Esophagus squamous epithelium (tissue), 5 donors: ENCODE measurements at regions not wholly inside any gene's neighbourhood (a gene's known extent, or its start where the extent isn't known, plus 50 kb on each side); places are given as distances from the start of the nearest gene placed in this dataset.
"Not testable (repeated sequence)": the region's sequence is repeated elsewhere in the genome, so short reads cannot be mapped to it uniquely, and the experiment has no call there.

Experiments used
- DNase-seq: peaks from one replicate; lab custom pipeline; 2025; lab: John Stamatoyannopoulos, UW
- H3K27ac ChIP-seq, 4 donors: fragments of 200-600 bp; sonication (generic); one replicate each; pipeline ENCODE4 v1.5.1; 2016 to 2019; ENCODE audit warnings: mild to moderate bottlenecking in 1 of 4
- H3K27me3 ChIP-seq, 4 donors: fragments of 200-600 bp; sonication (generic); 1 replicate in 3 of 4; 2 replicates in 1 of 4; pipeline versions ENCODE4 v1.5.1 to v1.6.0; 2017 to 2021; ENCODE audit warnings: antibody characterized with exemption in 1 of 4
- H3K36me3 ChIP-seq, 3 donors: fragments of 200-600 bp; sonication (generic); one replicate each; pipeline ENCODE4 v1.5.1; 2016 to 2019
- H3K4me1 ChIP-seq, 3 donors: fragments of 200-600 bp; sonication (generic); one replicate each; pipeline ENCODE4 v1.5.1; 2017 to 2019
- H3K4me3 ChIP-seq, 4 donors: fragments of 200-600 bp; sonication (generic); 1 replicate in 3 of 4; 2 replicates in 1 of 4; pipeline ENCODE4 v1.5.1; 2016 to 2019; ENCODE audit warnings: mild to moderate bottlenecking in 2 of 4, moderate library complexity in 1 of 4
- H3K9me3 ChIP-seq, 3 donors: fragments of 200-600 bp; sonication (generic); one replicate each; pipeline ENCODE4 v1.5.1; 2016 to 2019
- POLR2A ChIP-seq, 4 donors: fragments of 450-650 bp; IDR thresholded peaks; one replicate each; pipeline ENCODE4 v1.6.1; 2017; ENCODE audit warnings: antibody characterized with exemption in 4 of 4, mild to moderate bottlenecking in 4 of 4, moderate library complexity in 3 of 4
- WGBS, 2 donors: methylation state at CpG; one replicate each; pipeline ENCODE4 v1.1.5; 2018; 5-methylcytosine and 5-hydroxymethylcytosine counted together
- intact Hi-C: fragments of 100-400 bp; cut with DNase I; formaldehyde crosslinking; loops from one replicate; pipeline ENCODE4 v1.15.0; 2022
- TF ChIP-seq, protein P1 (sequence below), 6 experiments: fragments of 450-650 bp in 4 of 6; fragments of 200-600 bp in 2 of 6; sonication (generic) in 2 of 6; IDR thresholded peaks; one replicate each; pipeline ENCODE4 v1.5.1; 2016 to 2019; ENCODE audit warnings: antibody characterized with exemption in 6 of 6, mild to moderate bottlenecking in 4 of 6, moderate library complexity in 4 of 6
- donor health status: DM: yes; HTN: yes; CAD: no.

DNA sequence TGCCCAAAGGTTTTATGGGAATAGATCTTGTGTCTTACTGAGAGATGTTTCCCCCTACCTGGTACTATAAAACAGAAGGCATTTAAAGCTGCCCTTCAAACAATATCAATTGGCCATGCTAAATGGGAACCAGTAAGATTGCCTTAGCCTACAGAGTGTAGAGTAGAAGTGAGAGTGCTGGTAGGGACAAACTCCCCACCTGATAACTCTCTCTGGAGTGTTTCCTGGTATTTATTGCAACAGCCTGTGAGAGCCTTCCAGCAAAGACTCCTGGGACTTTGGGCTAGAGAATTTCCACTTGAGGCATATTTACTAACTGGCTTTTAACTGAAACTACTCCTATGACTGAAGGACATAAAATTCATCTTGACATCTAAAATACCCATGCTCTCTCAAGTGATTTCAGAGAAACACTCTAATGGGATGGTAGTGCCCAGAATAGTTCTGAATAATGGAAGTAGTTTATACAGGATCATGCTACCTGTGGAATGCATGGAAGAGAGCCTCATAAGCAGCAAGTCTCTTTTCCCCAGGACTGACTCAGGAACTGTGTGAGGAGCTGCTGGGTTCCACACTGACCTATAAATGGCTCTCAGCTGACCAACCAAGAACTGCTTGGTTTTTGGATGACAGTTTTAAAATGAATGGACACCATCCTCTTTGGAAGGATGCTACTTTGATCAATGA is 132.7 kb upstream of the SLITRK5 start:
- Histone ChIP-seq H3K36me3 (no peaks in the 10 kb centered on the region), H3K4me1 (no peaks in the 10 kb centered on the region), H3K4me3 (no peak overlapping the region), H3K27me3 (no peaks in the 10 kb centered on the region), H3K9me3 (no peaks in the 10 kb centered on the region), H3K27ac (no peak overlapping the region)
- intact Hi-C loops = no loop called here
- DNase-seq = no peak
- TF ChIP-seq, protein P1, sequence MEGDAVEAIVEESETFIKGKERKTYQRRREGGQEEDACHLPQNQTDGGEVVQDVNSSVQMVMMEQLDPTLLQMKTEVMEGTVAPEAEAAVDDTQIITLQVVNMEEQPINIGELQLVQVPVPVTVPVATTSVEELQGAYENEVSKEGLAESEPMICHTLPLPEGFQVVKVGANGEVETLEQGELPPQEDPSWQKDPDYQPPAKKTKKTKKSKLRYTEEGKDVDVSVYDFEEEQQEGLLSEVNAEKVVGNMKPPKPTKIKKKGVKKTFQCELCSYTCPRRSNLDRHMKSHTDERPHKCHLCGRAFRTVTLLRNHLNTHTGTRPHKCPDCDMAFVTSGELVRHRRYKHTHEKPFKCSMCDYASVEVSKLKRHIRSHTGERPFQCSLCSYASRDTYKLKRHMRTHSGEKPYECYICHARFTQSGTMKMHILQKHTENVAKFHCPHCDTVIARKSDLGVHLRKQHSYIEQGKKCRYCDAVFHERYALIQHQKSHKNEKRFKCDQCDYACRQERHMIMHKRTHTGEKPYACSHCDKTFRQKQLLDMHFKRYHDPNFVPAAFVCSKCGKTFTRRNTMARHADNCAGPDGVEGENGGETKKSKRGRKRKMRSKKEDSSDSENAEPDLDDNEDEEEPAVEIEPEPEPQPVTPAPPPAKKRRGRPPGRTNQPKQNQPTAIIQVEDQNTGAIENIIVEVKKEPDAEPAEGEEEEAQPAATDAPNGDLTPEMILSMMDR (IDR thresholded peaks at IDR 0.05) = no peak
- no peak for TF ChIP-seq POLR2A (IDR thresholded peaks at IDR 0.05)

DNA sequence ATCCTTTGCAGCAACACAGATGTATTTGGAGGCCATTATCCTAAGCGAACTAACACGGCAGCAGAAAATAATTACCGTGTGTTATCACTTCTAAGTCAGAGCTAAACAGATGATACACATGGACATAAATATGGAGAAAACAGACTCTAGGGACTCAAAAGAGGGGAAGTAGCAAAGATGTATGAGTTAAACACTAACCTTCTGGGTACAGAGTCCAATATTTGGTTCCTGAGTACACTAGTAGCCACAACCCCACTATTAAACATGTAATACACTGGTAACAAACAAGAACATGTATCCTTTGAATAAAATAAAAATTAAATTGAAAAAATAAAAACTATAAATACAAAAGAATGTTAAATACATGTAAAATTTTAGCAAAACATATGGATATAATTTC is 118.0 kb upstream of the SLITRK5 start:
- Histone ChIP-seq H3K9me3 (no peaks in the 10 kb centered on the region), H3K4me3 (no peak overlapping the region), H3K27ac (no peak overlapping the region), H3K27me3 (no peaks in the 10 kb centered on the region), H3K4me1 (no peaks in the 10 kb centered on the region), H3K36me3 (no peaks in the 10 kb centered on the region)
- DNase-seq = no peak
- TF ChIP-seq POLR2A (IDR thresholded peaks at IDR 0.05) = no peak
- TF ChIP-seq, protein P1 (IDR thresholded peaks at IDR 0.05) = no peak
- intact Hi-C loops = no loop called here
- WGBS, 2 donors = 88 to 92% methylated on average over 3 of the region's 3 CpGs

DNA sequence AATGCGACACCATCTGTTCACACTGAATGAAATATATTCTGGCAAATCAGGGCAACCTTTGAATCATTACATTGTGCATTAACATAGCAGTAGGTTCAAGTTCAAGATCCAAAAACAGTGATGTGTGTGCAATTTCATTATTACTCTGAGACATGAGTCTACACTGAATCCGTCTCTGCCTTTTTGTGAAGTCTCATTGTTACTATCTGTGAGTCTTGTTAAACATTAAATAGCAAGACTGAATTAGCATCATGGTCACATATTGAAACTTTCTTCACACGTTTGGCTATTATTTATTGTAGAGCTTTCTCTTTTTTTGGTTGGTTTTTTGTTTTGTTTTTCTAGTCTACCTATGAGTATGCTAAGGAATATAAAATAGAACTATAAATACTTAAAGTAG is 117.1 kb upstream of the SLITRK5 start:
- no peak for TF ChIP-seq POLR2A (IDR thresholded peaks at IDR 0.05)
- TF ChIP-seq, protein P1 (IDR thresholded peaks at IDR 0.05) = no peak
- H3K9me3 ChIP-seq = no peaks in the 10 kb centered on the region
- no peaks in the 10 kb centered on the region for H3K4me1 ChIP-seq
- H3K27me3 ChIP-seq = no peaks in the 10 kb centered on the region
- no peak overlapping the region for H3K4me3 ChIP-seq
- intact Hi-C loops = no loop called here
- H3K27ac ChIP-seq = no peak overlapping the region
- no peaks in the 10 kb centered on the region for H3K36me3 ChIP-seq
- 56 to 73% methylated on average over 3 of the region's 3 CpGs for WGBS, 2 donors
- DNase-seq = no peak

DNA sequence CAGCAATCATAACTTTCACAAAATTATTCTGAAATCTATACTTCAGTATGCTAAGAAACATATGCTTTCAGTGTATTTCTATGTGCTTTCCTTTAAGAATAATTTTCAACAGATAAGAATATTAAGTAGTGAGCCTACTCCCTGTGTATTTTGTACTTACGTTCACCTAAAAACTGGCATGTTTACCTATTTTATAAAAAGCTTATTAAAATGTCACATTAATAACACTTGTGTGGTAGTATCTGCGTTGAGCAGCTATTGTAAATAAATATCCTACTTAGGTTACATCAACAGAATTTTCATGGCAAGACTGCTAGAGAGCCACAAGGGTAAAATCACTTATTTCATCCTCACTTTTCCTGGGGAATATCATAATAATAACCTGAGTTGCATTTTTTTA is 113.4 kb upstream of the SLITRK5 start:
- WGBS, 2 donors = 33 to 43% methylated on average over 2 of the region's 2 CpGs
- no peaks in the 10 kb centered on the region for H3K36me3 ChIP-seq
- TF ChIP-seq, protein P1 (IDR thresholded peaks at IDR 0.05) = no peak
- TF ChIP-seq POLR2A (IDR thresholded peaks at IDR 0.05) = no peak
- no peaks in the 10 kb centered on the region for H3K4me1 ChIP-seq
- no peak overlapping the region for H3K4me3 ChIP-seq
- no peaks in the 10 kb centered on the region for H3K9me3 ChIP-seq
- H3K27ac ChIP-seq = no peak overlapping the region
- DNase-seq = no peak
- no peaks in the 10 kb centered on the region for H3K27me3 ChIP-seq
- intact Hi-C loops = no loop called here

DNA sequence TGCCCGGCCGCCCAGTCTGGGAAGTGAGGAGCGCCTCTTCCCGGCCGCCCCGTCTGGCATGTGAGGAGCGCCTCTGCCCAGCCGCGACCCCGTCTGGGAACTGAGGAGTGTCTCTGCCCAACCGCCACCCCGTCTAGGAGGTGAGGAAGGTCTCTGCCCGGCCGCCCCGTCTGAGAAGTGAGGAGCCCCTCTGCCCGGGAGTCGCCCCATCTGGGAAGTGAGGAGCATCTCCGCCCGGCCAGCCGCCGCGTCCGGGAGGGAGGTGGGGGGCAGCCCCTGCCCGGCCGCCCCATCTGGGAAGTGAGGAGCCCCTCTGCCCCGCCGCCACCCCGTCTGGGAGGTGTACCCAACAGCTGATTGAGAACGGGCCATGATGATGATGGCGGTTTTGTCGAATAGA is 109.6 kb upstream of the SLITRK5 start:
- H3K4me1 ChIP-seq, intact Hi-C loops, H3K27ac ChIP-seq, DNase-seq, H3K4me3 ChIP-seq, H3K9me3 ChIP-seq, H3K36me3 ChIP-seq, H3K27me3 ChIP-seq: not testable (repeated sequence)
- 88 to 100% methylated on average over 2 to 3 of the region's 31 CpGs for WGBS, 2 donors

DNA sequence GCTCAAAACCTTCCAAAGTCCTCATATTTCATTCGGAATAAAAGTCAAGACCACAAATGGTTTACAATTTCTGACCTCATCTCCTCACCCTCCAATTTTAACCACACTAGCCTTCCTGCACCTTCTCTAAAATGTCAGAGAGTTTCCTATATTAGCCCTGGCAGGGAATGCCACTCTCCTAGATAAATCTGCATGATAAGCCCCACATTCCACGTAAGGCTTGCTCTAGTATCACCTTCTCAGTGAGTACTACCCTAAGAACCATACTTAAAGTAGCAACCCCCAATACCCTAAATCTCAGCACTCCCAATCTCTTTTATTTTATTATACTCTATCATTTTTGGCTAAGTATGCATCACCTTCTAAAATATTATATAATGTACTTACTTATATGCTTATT is 100.5 kb upstream of the SLITRK5 start:
- no peaks in the 10 kb centered on the region for H3K9me3 ChIP-seq
- intact Hi-C loops = no loop called here
- WGBS, 2 donors = 44 to 54% methylated on average over 2 of the region's 2 CpGs

More for the DNA sequence above, 100.5 kb upstream of the SLITRK5 start:
- H3K4me1 ChIP-seq = no peaks in the 10 kb centered on the region
- no peak for DNase-seq
- TF ChIP-seq, protein P1 (IDR thresholded peaks at IDR 0.05) = no peak
- TF ChIP-seq POLR2A (IDR thresholded peaks at IDR 0.05) = no peak
- no peak overlapping the region for H3K27ac ChIP-seq
- no peak overlapping the region for H3K4me3 ChIP-seq
- no peaks in the 10 kb centered on the region for H3K27me3 ChIP-seq
- no peaks in the 10 kb centered on the region for H3K36me3 ChIP-seq
